Ovary (tissue), 7 donors: ENCODE measurements at regions not wholly inside any gene's neighbourhood (a gene's known extent, or its start where the extent isn't known, plus 50 kb on each side); places are given as distances from the start of the nearest gene placed in this dataset.

Experiments used
- DNase-seq, 5 donors: peaks; one replicate each; pipeline ENCODE4 v3.0.0-alpha.2; 2019 to 2020
- H3K27ac ChIP-seq, 2 donors: fragments of 200-600 bp; one replicate each; pipeline versions ENCODE4 v1.5.1 to v1.8.0; 2019 to 2022
- H3K27me3 ChIP-seq: fragments of 200-600 bp; one replicate; pipeline ENCODE4 v1.8.0; 2022
- H3K36me3 ChIP-seq: fragments of 200-600 bp; sonication (generic); one replicate; pipeline ENCODE4 v1.5.1; 2019
- H3K4me1 ChIP-seq: one replicate; pipeline ENCODE4 v1.8.1; 2013; ENCODE audit warnings: mild to moderate bottlenecking, moderate library complexity; ENCODE audit not compliant: insufficient read depth
- H3K4me3 ChIP-seq: fragments of 200-600 bp; sonication (generic); one replicate; pipeline ENCODE4 v1.5.1; 2017
- H3K9me3 ChIP-seq, 2 donors: fragments of 200-600 bp in 1 of 2; sonication (generic) in 1 of 2; one replicate each; pipeline versions ENCODE4 v1.5.1 to v1.8.1; 2013 to 2019; ENCODE audit warnings: mild to moderate bottlenecking in 1 of 2, moderate library complexity in 1 of 2
- CTCF ChIP-seq, 3 donors: fragments of 450-650 bp in 2 of 3; fragments of 200-600 bp in 1 of 3; IDR thresholded peaks; one replicate each; pipeline versions ENCODE4 v1.5.1 to v1.8.0; 2016 to 2022; ENCODE audit warnings: antibody characterized with exemption in 3 of 3, mild to moderate bottlenecking in 1 of 3
- EP300 ChIP-seq: sonication (generic); formaldehyde crosslinking; IDR thresholded peaks from one replicate; pipeline ENCODE4 v1.6.1; 2017; ENCODE audit warnings: antibody characterized with exemption
- POLR2A ChIP-seq: fragments of 450-650 bp; IDR thresholded peaks from one replicate; pipeline ENCODE4 v1.6.1; 2017; ENCODE audit warnings: antibody characterized with exemption, mild to moderate bottlenecking, moderate library complexity
- WGBS, 3 donors: extraction: QIAGEN DNeasy Blood & Tissue Kit in 1 of 3; methylation state at CpG; one replicate each; pipeline versions ENCODE4 v1.1.5 to v1.1.7; 2013 to 2017; 5-methylcytosine and 5-hydroxymethylcytosine counted together
- intact Hi-C, 4 donors: fragments of 100-400 bp; cut with DNase I; formaldehyde crosslinking; loops; one replicate each; pipeline versions ENCODE4 v1.11.0 to v1.15.1; 2022 to 2023
- donor health status: DM: no; HTN: no; CAD: no; lungs with moderate emphysema.
- donor health status: DM: no; HTN: no; CAD: no.
- donor health status: Bipolar disorder and iron deficiency.
- donor health status: DM: no; HTN: no; CAD: no.
- donor health status: DM: yes; HTN: yes; CAD: no.

- TF ChIP-seq CTCF (IDR thresholded peaks at IDR 0.05) (no peak), POLR2A (no peak), EP300 (no peak)
- Histone ChIP-seq H3K27ac (no peak overlapping the region), H3K36me3 (no peaks in the 10 kb centered on the region), H3K27me3 (no peaks in the 10 kb centered on the region), H3K9me3 (no peaks in the 10 kb centered on the region), H3K4me1 (peaks cover 2% of the 10 kb centered on the region), H3K4me3 (no peak overlapping the region)
- intact Hi-C loops, result loop anchor here (2.0 to 10.0 kb wide), 5 partner anchors 62 to 447 kb away; partner anchors contain the start of gene MAP3K4 (in 3 of the 4)
- WGBS, 3 donors, result 73 to 86% (median 84%) methylated on average over 3 of the region's 3 CpGs
- no peak for DNase-seq
Measured at GRCh38 chr6:160929831-160930230, 61.7 kb upstream of the MAP3K4 start.

GRCh38 chr6:160930547-160931377, 60.8 kb upstream of the MAP3K4 start:
- WGBS, 3 donors, result 0 to 1% (median 1%) methylated on average over 34 to 50 of the region's 50 CpGs

DNA sequence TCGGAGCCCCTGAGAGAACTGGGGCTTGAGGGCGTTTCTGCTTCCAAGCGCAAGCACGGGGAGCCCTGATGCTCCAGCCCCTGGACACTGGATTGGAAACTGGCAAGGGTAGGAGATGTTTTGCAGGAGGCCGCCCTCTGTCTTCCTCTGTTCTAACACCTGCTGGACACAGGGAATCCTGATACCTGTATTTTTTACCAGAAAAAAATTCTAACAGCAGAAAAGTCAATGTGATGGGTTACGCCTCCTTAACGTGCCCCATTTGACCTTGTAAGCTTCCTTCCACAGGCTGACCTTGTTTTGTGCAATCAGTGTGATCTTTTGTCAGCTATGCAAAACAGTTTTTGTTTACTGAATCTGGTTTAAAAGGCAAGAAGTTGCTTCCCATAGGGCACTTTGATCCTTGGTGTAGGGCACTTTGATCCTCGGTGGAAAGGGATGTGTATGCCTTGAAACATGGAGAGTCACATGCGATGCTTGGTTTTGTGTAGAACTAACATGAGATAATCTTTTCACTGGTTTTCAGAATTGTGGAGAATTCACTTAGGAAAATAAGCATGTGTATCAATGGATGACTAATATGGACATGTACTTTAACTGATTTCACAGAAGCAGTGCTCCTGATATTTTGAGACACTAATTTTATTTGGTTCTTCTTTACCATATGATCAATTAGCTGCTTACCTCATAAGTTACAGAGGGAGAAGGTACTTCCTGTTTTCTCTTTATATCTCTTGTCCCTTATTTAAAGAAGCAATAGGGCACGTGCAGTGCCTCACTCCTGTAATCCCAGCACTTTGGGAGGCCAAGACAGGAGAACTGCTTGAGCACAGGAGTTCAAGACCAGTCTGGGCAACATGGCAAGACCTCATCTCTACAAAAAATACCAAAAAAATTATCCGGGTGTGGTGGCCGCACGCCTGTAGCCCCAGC, 59.9 kb upstream of the MAP3K4 start:
- Histone ChIP-seq H3K4me3 (peak overlapping the region; percentile 68), H3K27ac (no peak overlapping the region), H3K9me3 (no peaks in the 10 kb centered on the region), H3K27me3 (no peaks in the 10 kb centered on the region), H3K4me1 (peaks cover 2% of the 10 kb centered on the region), H3K36me3 (no peaks in the 10 kb centered on the region)
- DNase-seq, result peak in 1 of 5 donors; percentile 22
- 46 to 50% (median 49%) methylated on average over 13 of the region's 13 CpGs for WGBS, 3 donors
- intact Hi-C loops, result loop anchor here (1.0 to 10.0 kb wide), 5 partner anchors 61 to 441 kb away; partner anchors contain the start of gene MAP3K4 (in 3 of the 4)
- TF ChIP-seq EP300, result no peak
- no peak for TF ChIP-seq CTCF (IDR thresholded peaks at IDR 0.05)
- no peak for TF ChIP-seq POLR2A

More at GRCh38 chr6:160930547-160931377, 60.8 kb upstream of the MAP3K4 start:
- Histone ChIP-seq H3K4me3 (peak overlapping the region; percentile 68), H3K4me1 (peaks cover 2% of the 10 kb centered on the region), H3K36me3 (no peaks in the 10 kb centered on the region), H3K27me3 (no peaks in the 10 kb centered on the region), H3K27ac (no peak overlapping the region), H3K9me3 (no peaks in the 10 kb centered on the region)
- DNase-seq, result peak; percentile 77 to 88 (median 84)
- TF ChIP-seq CTCF (IDR thresholded peaks at IDR 0.05), result peak; percentile 89 to 92 (median 91)
- no peak for TF ChIP-seq EP300
- TF ChIP-seq POLR2A, result peak; percentile 23
- intact Hi-C loops, result loop anchor here (1.0 to 10.0 kb wide), 5 partner anchors 62 to 442 kb away; partner anchors contain the start of gene MAP3K4 (in 3 of the 4)

GRCh38 chr6:160933256-160933655, 58.3 kb upstream of the MAP3K4 start:
- intact Hi-C loops, result loop anchor here in 3 of 4 donors (5.0 to 10.0 kb wide), 3 partner anchors 59 to 434 kb away; partner anchors contain the start of gene MAP3K4 (in 3 of the 3)

More at GRCh38 chr6:160933256-160933655, 58.3 kb upstream of the MAP3K4 start:
- Histone ChIP-seq H3K36me3 (no peaks in the 10 kb centered on the region), H3K4me1 (peaks cover 2% of the 10 kb centered on the region), H3K9me3 (no peaks in the 10 kb centered on the region), H3K4me3 (no peak overlapping the region), H3K27ac (no peak overlapping the region), H3K27me3 (no peaks in the 10 kb centered on the region)
- 68 to 79% (median 72%) methylated on average over 8 of the region's 8 CpGs for WGBS, 3 donors
- TF ChIP-seq CTCF (IDR thresholded peaks at IDR 0.05) (no peak), POLR2A (no peak), EP300 (no peak)
- no peak for DNase-seq
